ENCODE measurements at regions not wholly inside any gene's neighbourhood (a gene's known extent, or its start where the extent isn't known, plus 50 kb on each side); places are given as distances from the start of the nearest gene placed in this dataset.

GRCh38 chr10:62919776-62920175 lies 103.6 kb upstream of the EGR2 start:
- Histone ChIP-seq H3K4me1 (ENCODE audit: control extremely low read depth in 1 of 4, control insufficient read depth in 4 of 4, insufficient read depth in 4 of 4, low read length in 3 of 4) (no peaks in the 10 kb centered on the region), H3K4me3 (ENCODE audit: control insufficient read depth in 1 of 7, extremely low read depth in 1 of 7, insufficient read depth in 4 of 7, low read depth in 2 of 7, low read length in 6 of 7) (no peak overlapping the region), H3K27me3 (replicated peaks in 2 of 5; ENCODE audit: control insufficient read depth in 4 of 5, insufficient read depth in 5 of 5, low read length in 4 of 5) (no peaks in the 10 kb centered on the region), H3K27ac (ENCODE audit: insufficient read depth in 1 of 2, low read depth in 1 of 2, low read length in 2 of 2, poor library complexity in 1 of 2, severe bottlenecking in 2 of 2) (no peak overlapping the region), H3K36me3 (ENCODE audit: control insufficient read depth in 4 of 4, insufficient read depth in 4 of 4, low read length in 3 of 4) (no peaks in the 10 kb centered on the region), H3K9me3 (ENCODE audit: control extremely low read depth in 1 of 5, control insufficient read depth in 4 of 5, insufficient read depth in 2 of 5, low read depth in 1 of 5, low read length in 4 of 5) (no peaks in the 10 kb centered on the region)
- no peak for DNase-seq
- CTCF ChIA-PET, result interaction anchor here (0.9 kb wide), 1 partner anchor 60 kb away, joined by 3 read pairs; no protein-coding TSS in a partner anchor
- POLR2A ChIA-PET, result no interaction called here
- 100% methylated on average over 2 of the region's 3 CpGs for WGBS (ENCODE audit: insufficient coverage)

- POLR2A ChIA-PET, result no interaction called here
- 81% methylated on average over 7 of the region's 9 CpGs for WGBS (ENCODE audit: insufficient coverage)
- CTCF ChIA-PET, result no interaction called here
- Histone ChIP-seq H3K9me3 (ENCODE audit: control extremely low read depth in 1 of 5, control insufficient read depth in 4 of 5, insufficient read depth in 2 of 5, low read depth in 1 of 5, low read length in 4 of 5) (peaks cover 0 to 3% (median 0%) of the 10 kb centered on the region in 5 experiments), H3K4me1 (ENCODE audit: control extremely low read depth in 1 of 4, control insufficient read depth in 4 of 4, insufficient read depth in 4 of 4, low read length in 3 of 4) (no peaks in the 10 kb centered on the region), H3K27ac (ENCODE audit: insufficient read depth in 1 of 2, low read depth in 1 of 2, low read length in 2 of 2, poor library complexity in 1 of 2, severe bottlenecking in 2 of 2) (no peak overlapping the region), H3K27me3 (replicated peaks in 2 of 5; ENCODE audit: control insufficient read depth in 4 of 5, insufficient read depth in 5 of 5, low read length in 4 of 5) (no peaks in the 10 kb centered on the region), H3K4me3 (ENCODE audit: control insufficient read depth in 1 of 7, extremely low read depth in 1 of 7, insufficient read depth in 4 of 7, low read depth in 2 of 7, low read length in 6 of 7) (no peak overlapping the region), H3K36me3 (ENCODE audit: control insufficient read depth in 4 of 4, insufficient read depth in 4 of 4, low read length in 3 of 4) (no peaks in the 10 kb centered on the region)
- no peak for DNase-seq
These were observed 101.5 kb upstream of the EGR2 start for GRCh38 chr10:62917475-62918238.

- no peak for DNase-seq
- Histone ChIP-seq H3K36me3 (ENCODE audit: control insufficient read depth in 4 of 4, insufficient read depth in 4 of 4, low read length in 3 of 4) (no peaks in the 10 kb centered on the region), H3K27me3 (replicated peaks in 2 of 5; ENCODE audit: control insufficient read depth in 4 of 5, insufficient read depth in 5 of 5, low read length in 4 of 5) (no peaks in the 10 kb centered on the region), H3K9me3 (ENCODE audit: control extremely low read depth in 1 of 5, control insufficient read depth in 4 of 5, insufficient read depth in 2 of 5, low read depth in 1 of 5, low read length in 4 of 5) (peaks cover 0 to 3% (median 0%) of the 10 kb centered on the region in 5 experiments), H3K4me3 (ENCODE audit: control insufficient read depth in 1 of 7, extremely low read depth in 1 of 7, insufficient read depth in 4 of 7, low read depth in 2 of 7, low read length in 6 of 7) (no peak overlapping the region), H3K4me1 (ENCODE audit: control extremely low read depth in 1 of 4, control insufficient read depth in 4 of 4, insufficient read depth in 4 of 4, low read length in 3 of 4) (no peaks in the 10 kb centered on the region), H3K27ac (ENCODE audit: insufficient read depth in 1 of 2, low read depth in 1 of 2, low read length in 2 of 2, poor library complexity in 1 of 2, severe bottlenecking in 2 of 2) (no peak overlapping the region)
- ChIA-PET POLR2A (no interaction called here), CTCF (interaction anchor here (0.9 kb wide), 1 partner anchor 8 kb away, joined by 3 read pairs; no protein-coding TSS in a partner anchor)
- WGBS (ENCODE audit: insufficient coverage), result no CpG with 5 or more reads among the region's 1 CpG
These were observed 100.0 kb upstream of the EGR2 start for GRCh38 chr10:62916141-62916603.

- ChIA-PET CTCF (interaction anchor here (0.9 kb wide), 1 partner anchor 9 kb away, joined by 3 read pairs; no protein-coding TSS in a partner anchor), POLR2A (no interaction called here)
- Histone ChIP-seq H3K4me3 (ENCODE audit: control insufficient read depth in 1 of 7, extremely low read depth in 1 of 7, insufficient read depth in 4 of 7, low read depth in 2 of 7, low read length in 6 of 7) (no peak overlapping the region), H3K27ac (ENCODE audit: insufficient read depth in 1 of 2, low read depth in 1 of 2, low read length in 2 of 2, poor library complexity in 1 of 2, severe bottlenecking in 2 of 2) (no peak overlapping the region), H3K36me3 (ENCODE audit: control insufficient read depth in 4 of 4, insufficient read depth in 4 of 4, low read length in 3 of 4) (no peaks in the 10 kb centered on the region), H3K27me3 (replicated peaks in 2 of 5; ENCODE audit: control insufficient read depth in 4 of 5, insufficient read depth in 5 of 5, low read length in 4 of 5) (no peaks in the 10 kb centered on the region), H3K4me1 (ENCODE audit: control extremely low read depth in 1 of 4, control insufficient read depth in 4 of 4, insufficient read depth in 4 of 4, low read length in 3 of 4) (no peaks in the 10 kb centered on the region), H3K9me3 (ENCODE audit: control extremely low read depth in 1 of 5, control insufficient read depth in 4 of 5, insufficient read depth in 2 of 5, low read depth in 1 of 5, low read length in 4 of 5) (peaks cover 0 to 3% (median 0%) of the 10 kb centered on the region in 5 experiments)
- no peak for DNase-seq
These were observed 99.0 kb upstream of the EGR2 start for GRCh38 chr10:62915158-62915557.

GRCh38 chr10:62912086-62912485 lies 95.9 kb upstream of the EGR2 start:
- H3K4me1 ChIP-seq (ENCODE audit: control extremely low read depth in 1 of 4, control insufficient read depth in 4 of 4, insufficient read depth in 4 of 4, low read length in 3 of 4), result no peaks in the 10 kb centered on the region
- no peak overlapping the region for H3K4me3 ChIP-seq (ENCODE audit: control insufficient read depth in 1 of 7, extremely low read depth in 1 of 7, insufficient read depth in 4 of 7, low read depth in 2 of 7, low read length in 6 of 7)
- no peak for DNase-seq
- no CpG with 5 or more reads among the region's 3 CpGs for WGBS (ENCODE audit: insufficient coverage)
- H3K27me3 ChIP-seq (replicated peaks in 2 of 5; ENCODE audit: control insufficient read depth in 4 of 5, insufficient read depth in 5 of 5, low read length in 4 of 5), result no peaks in the 10 kb centered on the region
- POLR2A ChIA-PET, result no interaction called here
- CTCF ChIA-PET, result no interaction called here
- no peak overlapping the region for H3K27ac ChIP-seq (ENCODE audit: insufficient read depth in 1 of 2, low read depth in 1 of 2, low read length in 2 of 2, poor library complexity in 1 of 2, severe bottlenecking in 2 of 2)
- peaks cover 0 to 3% (median 0%) of the 10 kb centered on the region in 5 experiments for H3K9me3 ChIP-seq (ENCODE audit: control extremely low read depth in 1 of 5, control insufficient read depth in 4 of 5, insufficient read depth in 2 of 5, low read depth in 1 of 5, low read length in 4 of 5)
- no peaks in the 10 kb centered on the region for H3K36me3 ChIP-seq (ENCODE audit: control insufficient read depth in 4 of 4, insufficient read depth in 4 of 4, low read length in 3 of 4)

GRCh38 chr10:62911210-62911963 lies 95.2 kb upstream of the EGR2 start:
- Histone ChIP-seq H3K4me3 (ENCODE audit: control insufficient read depth in 1 of 7, extremely low read depth in 1 of 7, insufficient read depth in 4 of 7, low read depth in 2 of 7, low read length in 6 of 7) (no peak overlapping the region), H3K9me3 (ENCODE audit: control extremely low read depth in 1 of 5, control insufficient read depth in 4 of 5, insufficient read depth in 2 of 5, low read depth in 1 of 5, low read length in 4 of 5) (peaks cover 0 to 3% (median 0%) of the 10 kb centered on the region in 5 experiments), H3K27ac (ENCODE audit: insufficient read depth in 1 of 2, low read depth in 1 of 2, low read length in 2 of 2, poor library complexity in 1 of 2, severe bottlenecking in 2 of 2) (no peak overlapping the region), H3K27me3 (replicated peaks in 2 of 5; ENCODE audit: control insufficient read depth in 4 of 5, insufficient read depth in 5 of 5, low read length in 4 of 5) (no peaks in the 10 kb centered on the region), H3K36me3 (ENCODE audit: control insufficient read depth in 4 of 4, insufficient read depth in 4 of 4, low read length in 3 of 4) (no peaks in the 10 kb centered on the region), H3K4me1 (ENCODE audit: control extremely low read depth in 1 of 4, control insufficient read depth in 4 of 4, insufficient read depth in 4 of 4, low read length in 3 of 4) (no peaks in the 10 kb centered on the region)
- 95% methylated on average over 9 of the region's 11 CpGs for WGBS (ENCODE audit: insufficient coverage)
- ChIA-PET CTCF (no interaction called here), POLR2A (no interaction called here)
- no peak for DNase-seq

Measured in common myeloid progenitor, CD34-positive (primary cell).